ENCODE measurements at regions not wholly inside any gene's neighbourhood (a gene's known extent, or its start where the extent isn't known, plus 50 kb on each side); places are given as distances from the start of the nearest gene placed in this dataset.
"Not testable (repeated sequence)": the region's sequence is repeated elsewhere in the genome, so short reads cannot be mapped to it uniquely, and the experiment has no call there.

DNA sequence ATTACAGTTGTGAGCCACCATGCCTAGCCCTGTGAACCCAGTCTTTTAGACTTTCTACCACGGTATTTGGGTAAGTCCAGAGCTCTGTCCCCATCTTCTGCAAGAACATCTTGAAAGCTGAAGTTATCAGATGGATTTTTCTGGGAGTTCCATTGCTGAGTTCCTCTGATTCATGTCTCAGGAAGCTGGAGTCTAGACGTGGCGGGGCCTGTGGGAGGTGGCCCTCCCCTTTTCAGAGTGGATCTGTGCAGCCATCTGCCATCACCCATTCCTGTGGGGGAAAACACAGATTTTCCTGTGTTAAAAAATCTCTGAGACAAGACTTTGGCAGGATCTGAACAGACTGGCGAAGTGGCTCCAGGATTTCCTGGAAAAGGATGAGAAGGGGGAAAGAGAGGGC lies 234.3 kb downstream of the NPIPA7 start:
- TF ChIP-seq, protein P1, sequence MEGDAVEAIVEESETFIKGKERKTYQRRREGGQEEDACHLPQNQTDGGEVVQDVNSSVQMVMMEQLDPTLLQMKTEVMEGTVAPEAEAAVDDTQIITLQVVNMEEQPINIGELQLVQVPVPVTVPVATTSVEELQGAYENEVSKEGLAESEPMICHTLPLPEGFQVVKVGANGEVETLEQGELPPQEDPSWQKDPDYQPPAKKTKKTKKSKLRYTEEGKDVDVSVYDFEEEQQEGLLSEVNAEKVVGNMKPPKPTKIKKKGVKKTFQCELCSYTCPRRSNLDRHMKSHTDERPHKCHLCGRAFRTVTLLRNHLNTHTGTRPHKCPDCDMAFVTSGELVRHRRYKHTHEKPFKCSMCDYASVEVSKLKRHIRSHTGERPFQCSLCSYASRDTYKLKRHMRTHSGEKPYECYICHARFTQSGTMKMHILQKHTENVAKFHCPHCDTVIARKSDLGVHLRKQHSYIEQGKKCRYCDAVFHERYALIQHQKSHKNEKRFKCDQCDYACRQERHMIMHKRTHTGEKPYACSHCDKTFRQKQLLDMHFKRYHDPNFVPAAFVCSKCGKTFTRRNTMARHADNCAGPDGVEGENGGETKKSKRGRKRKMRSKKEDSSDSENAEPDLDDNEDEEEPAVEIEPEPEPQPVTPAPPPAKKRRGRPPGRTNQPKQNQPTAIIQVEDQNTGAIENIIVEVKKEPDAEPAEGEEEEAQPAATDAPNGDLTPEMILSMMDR (IDR thresholded peaks at IDR 0.05), result not testable (repeated sequence)
- TF ChIP-seq EMX1 (CRISPR knock-in tag; IDR thresholded peaks at IDR 0.05); SP1 (CRISPR knock-in tag; conservative IDR thresholded peaks at IDR 0.05); SMAD4 (CRISPR knock-in tag; IDR thresholded peaks at IDR 0.05); FOXJ3 (CRISPR knock-in tag; IDR thresholded peaks at IDR 0.05; ENCODE audit: borderline replicate concordance); SMAD3 (CRISPR knock-in tag; IDR thresholded peaks at IDR 0.05; ENCODE audit: borderline replicate concordance): not testable (repeated sequence)
- TF ChIP-seq, protein P2, sequence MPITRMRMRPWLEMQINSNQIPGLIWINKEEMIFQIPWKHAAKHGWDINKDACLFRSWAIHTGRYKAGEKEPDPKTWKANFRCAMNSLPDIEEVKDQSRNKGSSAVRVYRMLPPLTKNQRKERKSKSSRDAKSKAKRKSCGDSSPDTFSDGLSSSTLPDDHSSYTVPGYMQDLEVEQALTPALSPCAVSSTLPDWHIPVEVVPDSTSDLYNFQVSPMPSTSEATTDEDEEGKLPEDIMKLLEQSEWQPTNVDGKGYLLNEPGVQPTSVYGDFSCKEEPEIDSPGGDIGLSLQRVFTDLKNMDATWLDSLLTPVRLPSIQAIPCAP (CRISPR knock-in tag; IDR thresholded peaks at IDR 0.05), result not testable (repeated sequence)
- TF ChIP-seq, protein P3, sequence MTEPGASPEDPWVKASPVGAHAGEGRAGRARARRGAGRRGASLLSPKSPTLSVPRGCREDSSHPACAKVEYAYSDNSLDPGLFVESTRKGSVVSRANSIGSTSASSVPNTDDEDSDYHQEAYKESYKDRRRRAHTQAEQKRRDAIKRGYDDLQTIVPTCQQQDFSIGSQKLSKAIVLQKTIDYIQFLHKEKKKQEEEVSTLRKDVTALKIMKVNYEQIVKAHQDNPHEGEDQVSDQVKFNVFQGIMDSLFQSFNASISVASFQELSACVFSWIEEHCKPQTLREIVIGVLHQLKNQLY (CRISPR knock-in tag; IDR thresholded peaks at IDR 0.05), result not testable (repeated sequence)

Measured in WTC11 (cell line).